ENCODE measurements at regions not wholly inside any gene's neighbourhood (a gene's known extent, or its start where the extent isn't known, plus 50 kb on each side); places are given as distances from the start of the nearest gene placed in this dataset.

DNA sequence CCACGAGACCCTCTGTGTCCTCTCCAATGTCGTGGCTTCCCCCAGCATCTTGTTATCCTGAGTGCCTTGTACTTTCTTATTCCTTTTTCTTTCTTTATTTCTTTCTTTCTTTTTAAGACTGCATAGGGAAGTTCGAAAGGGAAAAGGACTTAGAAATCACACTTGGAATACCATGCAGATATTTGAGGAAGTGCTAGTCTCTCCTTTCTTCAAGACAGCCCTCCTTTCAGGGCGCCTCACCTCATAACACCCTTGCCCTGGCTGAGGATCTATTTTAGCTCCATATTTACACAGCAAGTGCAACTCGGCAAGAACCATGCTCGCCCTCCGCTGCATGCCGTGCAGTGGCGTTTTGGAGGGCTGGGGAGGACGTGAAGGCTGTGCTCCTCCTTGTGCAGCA is 232.3 kb upstream of the GLI3 start:
- no peak for TF ChIP-seq SPI1 (IDR thresholded peaks at IDR 0.05; ENCODE audit: low read depth, low read length)
- no peak for TF ChIP-seq TAF1 (IDR thresholded peaks at IDR 0.05; ENCODE audit: low read depth, low read length)
- no peak for TF ChIP-seq POLR2AphosphoS5 (IDR thresholded peaks at IDR 0.05; ENCODE audit: low read depth, low read length)
- TF ChIP-seq POLR2A (IDR thresholded peaks at IDR 0.05; ENCODE audit: low read depth, low read length): no peak
- TF ChIP-seq POU2F2 (IDR thresholded peaks at IDR 0.05; ENCODE audit: low read depth, low read length): no peak
- TF ChIP-seq PAX5 (IDR thresholded peaks at IDR 0.05; ENCODE audit: insufficient read depth, low read length, severe bottlenecking): no peak
